Stimulated activated naive CD8-positive, alpha-beta T cell treated with anti-CD3 and anti-CD28 coated beads, Interleukin-15, amount 100 ng/mL, for 72 hours (primary cell): ENCODE measurements at regions not wholly inside any gene's neighbourhood (a gene's known extent, or its start where the extent isn't known, plus 50 kb on each side); places are given as distances from the start of the nearest gene placed in this dataset.

Experiments
- ATAC-seq: fragments of 150-1000 bp; cut with Tn5 transposase; 2 replicates; pipeline ENCODE4 v1.10.0; 2021; ENCODE audit warnings: mild to moderate bottlenecking, moderate library complexity
- DNase-seq, 2 donors: peaks; one replicate each; pipeline ENCODE4 v3.0.0; 2021 to 2022
- H3K27ac Mint-ChIP-seq, 2 donors: one replicate each; pipeline ENCODE4 v1.8.0; 2022; ENCODE audit warnings: mild to moderate bottlenecking in 2 of 2, mixed read lengths in 2 of 2, moderate library complexity in 2 of 2
- H3K27me3 Mint-ChIP-seq: one replicate; pipeline ENCODE4 v1.8.0; 2022; ENCODE audit warnings: mixed read lengths
- H3K4me1 Mint-ChIP-seq: one replicate; pipeline ENCODE4 v1.8.0; 2022; ENCODE audit warnings: mild to moderate bottlenecking, mixed read lengths
- H3K4me3 Mint-ChIP-seq, 2 donors: one replicate each; pipeline ENCODE4 v1.8.0; 2022; ENCODE audit warnings: mild to moderate bottlenecking in 2 of 2, mixed read lengths in 2 of 2, moderate library complexity in 1 of 2
- H3K9me3 Mint-ChIP-seq, 2 donors: one replicate each; pipeline ENCODE4 v1.8.0; 2022; ENCODE audit warnings: mixed read lengths in 2 of 2

DNA sequence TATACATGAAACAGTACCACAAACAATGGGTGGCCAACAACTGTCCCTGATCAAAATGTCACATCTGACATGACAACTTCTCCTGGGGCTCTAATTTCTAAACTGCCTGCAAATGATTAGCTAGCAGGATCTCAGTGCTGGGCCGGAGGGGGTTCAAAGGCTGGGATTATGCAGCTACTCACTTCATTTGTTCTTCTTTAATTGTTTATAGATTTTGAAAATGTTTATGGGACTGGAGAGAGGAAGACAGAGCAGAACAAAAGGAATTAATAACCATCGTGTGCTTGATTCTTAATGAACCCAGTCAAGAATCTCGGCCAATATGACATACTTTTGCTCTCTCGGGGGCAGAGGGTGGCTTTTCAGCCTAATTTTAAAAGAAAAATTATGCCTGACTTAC lies 313.6 kb downstream of the NSG2 start:
- ATAC-seq (no peak), DNase-seq (no peak)
- no peaks in the 10 kb centered on the region for H3K27me3 Mint-ChIP-seq
- H3K9me3 Mint-ChIP-seq, result peaks cover 16 to 34% of the 10 kb centered on the region in 2 donors
- no peak overlapping the region for H3K27ac Mint-ChIP-seq
- no peaks in the 10 kb centered on the region for H3K4me1 Mint-ChIP-seq
- H3K4me3 Mint-ChIP-seq, result no peak overlapping the region

DNA sequence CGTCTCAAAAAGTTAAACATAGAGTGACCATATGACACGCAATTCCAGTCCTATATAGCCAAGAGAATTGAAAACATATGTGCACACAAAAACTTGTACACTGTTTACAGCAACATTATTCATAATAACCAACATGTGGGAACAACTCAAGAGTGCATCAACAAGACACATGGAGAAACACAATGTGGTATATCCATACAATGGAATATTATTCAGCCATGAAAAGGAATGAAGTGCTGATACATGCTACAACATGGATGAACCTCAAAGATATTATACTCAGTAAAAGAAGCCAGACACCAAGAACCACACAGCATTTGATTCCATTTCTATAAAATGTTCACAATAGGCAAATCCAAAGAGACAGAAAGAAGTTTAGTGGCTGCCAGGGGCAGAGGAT lies 317.0 kb downstream of the NSG2 start:
- no peak for ATAC-seq
- DNase-seq, result no peak
- Mint-ChIP-seq H3K27me3 (no peaks in the 10 kb centered on the region), H3K27ac (no peak overlapping the region), H3K9me3 (peaks cover 12 to 28% of the 10 kb centered on the region in 2 donors), H3K4me1 (no peaks in the 10 kb centered on the region), H3K4me3 (no peak overlapping the region)

DNA sequence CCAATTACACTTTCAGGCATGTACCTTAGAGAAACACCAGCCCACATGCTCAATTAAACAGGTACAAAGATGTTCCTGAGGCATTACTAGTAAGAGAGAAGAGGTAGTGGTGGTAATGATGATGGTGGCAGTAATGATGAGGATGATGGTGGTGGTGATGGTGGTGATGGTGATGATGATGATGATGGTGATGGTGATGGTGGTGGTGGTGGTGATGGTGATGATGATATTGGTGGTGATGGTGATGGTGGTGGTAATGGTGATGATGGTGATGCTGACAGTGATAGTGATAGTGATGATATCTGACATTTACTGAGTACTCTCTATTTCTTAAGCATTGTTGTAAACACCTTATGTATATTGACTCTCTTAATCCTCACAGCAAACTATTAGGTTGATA lies 318.4 kb downstream of the NSG2 start:
- Mint-ChIP-seq H3K27ac (no peak overlapping the region), H3K4me1 (no peaks in the 10 kb centered on the region), H3K4me3 (no peak overlapping the region), H3K27me3 (no peaks in the 10 kb centered on the region), H3K9me3 (peaks cover 12 to 28% of the 10 kb centered on the region in 2 donors)
- no peak for ATAC-seq
- DNase-seq, result no peak

GRCh38 chr5:174364676-174365075 lies 319.2 kb downstream of the NSG2 start:
- Mint-ChIP-seq H3K4me3 (no peak overlapping the region), H3K27me3 (no peaks in the 10 kb centered on the region), H3K27ac (no peak overlapping the region), H3K9me3 (peaks cover 12 to 28% of the 10 kb centered on the region in 2 donors), H3K4me1 (no peaks in the 10 kb centered on the region)
- DNase-seq (no peak), ATAC-seq (no peak)

DNA sequence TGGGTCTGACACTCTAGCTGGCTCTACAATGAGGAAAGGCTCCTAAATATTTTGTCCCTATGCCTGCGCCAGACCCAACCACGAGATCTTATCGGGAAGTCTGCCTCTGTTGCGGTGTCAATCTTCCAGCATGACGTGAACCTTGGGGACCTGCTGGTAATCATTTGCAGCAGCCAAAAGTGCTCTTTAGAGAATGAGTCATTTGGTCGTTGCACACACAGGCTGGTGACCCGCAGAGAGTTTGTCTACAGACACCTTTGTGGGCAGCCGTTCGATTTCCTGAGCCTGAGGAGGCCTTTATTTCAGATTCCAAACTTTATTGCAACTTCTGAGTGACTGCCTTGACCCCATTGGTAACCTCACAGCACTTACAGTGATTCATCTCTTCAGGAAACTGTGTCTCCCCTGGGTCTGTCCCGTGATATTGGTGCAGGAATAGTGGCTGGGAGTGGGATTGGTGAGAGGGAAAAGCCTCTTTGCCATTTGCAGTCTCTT lies 326.1 kb downstream of the NSG2 start:
- no peaks in the 10 kb centered on the region for H3K9me3 Mint-ChIP-seq
- DNase-seq (no peak), ATAC-seq (no peak)
- H3K27ac Mint-ChIP-seq, result no peak overlapping the region
- H3K4me1 Mint-ChIP-seq, result no peaks in the 10 kb centered on the region
- H3K4me3 Mint-ChIP-seq, result no peak overlapping the region
- H3K27me3 Mint-ChIP-seq, result no peaks in the 10 kb centered on the region

DNA sequence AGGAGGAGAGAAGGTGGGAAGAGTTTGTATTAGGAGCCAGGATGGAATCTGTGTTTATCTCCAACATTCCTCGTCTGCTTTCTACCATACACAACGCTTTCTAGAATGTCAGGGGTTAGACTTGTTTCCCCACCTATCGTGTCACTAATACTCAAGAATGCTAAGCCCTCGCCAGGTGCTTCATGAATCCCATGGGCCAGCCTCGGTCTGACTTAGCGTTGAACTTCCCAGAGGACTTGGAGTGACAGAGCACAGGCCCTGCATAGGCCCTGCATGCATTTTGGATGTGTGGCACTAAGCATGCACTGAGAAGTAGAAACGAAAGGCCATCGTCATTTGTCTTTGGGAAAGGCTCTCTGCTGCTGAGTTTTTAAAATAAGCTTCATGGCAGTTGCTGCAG lies 328.7 kb downstream of the NSG2 start:
- ATAC-seq, result no peak
- no peaks in the 10 kb centered on the region for H3K4me1 Mint-ChIP-seq
- H3K27me3 Mint-ChIP-seq, result no peaks in the 10 kb centered on the region
- no peak overlapping the region for H3K27ac Mint-ChIP-seq
- no peaks in the 10 kb centered on the region for H3K9me3 Mint-ChIP-seq
- no peak overlapping the region for H3K4me3 Mint-ChIP-seq
- no peak for DNase-seq

- Mint-ChIP-seq H3K27me3 (no peaks in the 10 kb centered on the region), H3K27ac (no peak overlapping the region), H3K9me3 (no peaks in the 10 kb centered on the region), H3K4me1 (no peaks in the 10 kb centered on the region), H3K4me3 (no peak overlapping the region)
- ATAC-seq (no peak), DNase-seq (no peak)
These were observed 330.6 kb downstream of the NSG2 start for GRCh38 chr5:174376056-174376455.

GRCh38 chr5:174376726-174377373 lies 331.3 kb downstream of the NSG2 start:
- Mint-ChIP-seq H3K27ac (no peak overlapping the region), H3K27me3 (no peaks in the 10 kb centered on the region), H3K4me3 (no peak overlapping the region), H3K4me1 (no peaks in the 10 kb centered on the region), H3K9me3 (no peaks in the 10 kb centered on the region)
- DNase-seq, result no peak
- no peak for ATAC-seq

DNA sequence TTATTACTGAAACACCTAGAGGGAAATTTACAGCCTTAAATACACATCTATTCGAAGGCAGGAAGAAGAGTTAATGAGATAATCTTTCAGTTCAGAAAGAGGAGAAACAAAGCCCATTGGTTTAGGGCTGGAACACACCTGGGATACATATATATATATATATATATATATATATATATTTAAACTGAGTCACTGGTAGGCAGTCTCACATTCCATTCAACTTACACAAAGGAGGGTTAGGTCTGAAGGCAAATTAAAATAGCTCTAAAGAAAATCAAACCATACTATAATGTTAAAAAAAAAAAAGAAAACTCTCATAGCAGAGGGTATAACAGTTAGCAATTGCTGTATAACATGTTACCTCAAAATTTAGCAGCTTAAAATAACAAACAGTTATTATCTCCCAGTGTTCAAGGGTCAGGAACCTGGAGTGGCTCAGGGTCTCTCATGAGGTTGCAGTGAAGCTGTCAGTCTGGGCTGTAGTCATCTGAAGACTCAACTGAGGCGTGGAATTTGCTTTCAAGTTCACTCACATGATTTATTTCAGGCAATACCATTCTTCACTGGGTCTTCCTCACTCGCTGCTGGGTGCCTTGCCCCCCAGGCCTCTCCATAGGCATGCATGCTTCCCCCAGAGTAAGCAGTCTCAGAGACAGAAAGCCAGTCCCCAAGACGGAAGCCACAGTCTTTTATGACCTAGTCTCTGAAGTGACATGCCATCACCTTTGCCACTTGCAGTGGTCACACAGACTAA lies 332.8 kb downstream of the NSG2 start:
- DNase-seq (no peak), ATAC-seq (no peak)
- no peaks in the 10 kb centered on the region for H3K9me3 Mint-ChIP-seq
- no peaks in the 10 kb centered on the region for H3K4me1 Mint-ChIP-seq
- no peak overlapping the region for H3K4me3 Mint-ChIP-seq
- no peaks in the 10 kb centered on the region for H3K27me3 Mint-ChIP-seq
- H3K27ac Mint-ChIP-seq, result no peak overlapping the region

GRCh38 chr5:174380311-174380710 lies 334.8 kb downstream of the NSG2 start:
- Mint-ChIP-seq H3K27ac (no peak overlapping the region), H3K9me3 (no peaks in the 10 kb centered on the region), H3K27me3 (peaks cover 1% of the 10 kb centered on the region), H3K4me1 (no peaks in the 10 kb centered on the region), H3K4me3 (no peak overlapping the region)
- ATAC-seq (no peak), DNase-seq (no peak)

GRCh38 chr5:174381241-174381640 lies 335.7 kb downstream of the NSG2 start:
- DNase-seq (no peak), ATAC-seq (no peak)
- Mint-ChIP-seq H3K27ac (no peak overlapping the region), H3K4me1 (no peaks in the 10 kb centered on the region), H3K9me3 (no peaks in the 10 kb centered on the region), H3K4me3 (no peak overlapping the region), H3K27me3 (peaks cover 9% of the 10 kb centered on the region)

GRCh38 chr5:174383210-174384167 lies 338.0 kb downstream of the NSG2 start:
- Mint-ChIP-seq H3K4me1 (no peaks in the 10 kb centered on the region), H3K9me3 (no peaks in the 10 kb centered on the region), H3K27me3 (peaks cover 21% of the 10 kb centered on the region), H3K4me3 (no peak overlapping the region), H3K27ac (no peak overlapping the region)
- no peak for ATAC-seq
- no peak for DNase-seq

DNA sequence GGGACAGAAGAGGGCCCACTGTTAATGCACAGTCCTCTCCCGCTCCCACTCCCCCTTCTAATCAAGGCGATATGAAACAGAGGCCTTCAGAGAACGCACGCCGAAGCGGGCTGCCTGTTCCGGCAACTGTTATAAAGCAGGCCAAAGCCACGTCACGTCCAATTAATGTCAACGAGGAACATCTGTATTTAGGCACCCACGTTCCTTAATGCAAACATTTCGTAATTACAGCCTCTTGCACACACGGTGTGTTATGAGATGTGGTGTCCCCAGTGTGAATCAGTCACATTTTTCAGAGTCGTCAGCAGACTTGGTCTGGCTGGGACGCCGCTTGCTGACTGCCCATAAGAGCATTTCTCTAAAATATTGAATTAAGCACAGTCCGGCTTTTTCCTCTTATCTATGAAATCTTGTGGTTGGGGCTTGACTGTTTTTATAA lies 339.0 kb downstream of the NSG2 start:
- no peak overlapping the region for H3K27ac Mint-ChIP-seq
- no peaks in the 10 kb centered on the region for H3K9me3 Mint-ChIP-seq
- ATAC-seq, result no peak
- no peaks in the 10 kb centered on the region for H3K4me1 Mint-ChIP-seq
- peaks cover 28% of the 10 kb centered on the region for H3K27me3 Mint-ChIP-seq
- no peak overlapping the region for H3K4me3 Mint-ChIP-seq
- DNase-seq, result no peak

DNA sequence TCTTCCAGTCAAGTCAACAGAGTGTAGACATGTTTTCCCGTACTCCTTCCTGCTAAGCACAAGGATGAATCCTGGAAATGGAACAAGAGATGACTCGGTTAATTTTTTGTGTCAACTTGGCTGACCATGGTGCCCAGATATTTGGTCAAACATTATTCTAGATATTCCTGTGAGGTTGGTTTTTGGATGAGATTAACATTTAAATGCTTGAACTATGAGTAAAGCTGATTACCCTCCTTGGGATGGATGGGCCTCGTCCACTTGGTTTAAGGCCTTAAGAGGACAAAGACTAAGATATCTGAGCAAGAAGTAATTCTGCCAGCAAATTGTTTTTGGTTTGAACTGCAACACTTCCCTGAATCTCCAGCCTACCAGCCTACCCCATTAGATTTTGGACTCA lies 338.1 kb upstream of the MSX2 start:
- ATAC-seq, result no peak
- H3K4me1 Mint-ChIP-seq, result no peaks in the 10 kb centered on the region
- no peak overlapping the region for H3K27ac Mint-ChIP-seq
- H3K27me3 Mint-ChIP-seq, result peaks cover 29% of the 10 kb centered on the region
- H3K4me3 Mint-ChIP-seq, result no peak overlapping the region
- H3K9me3 Mint-ChIP-seq, result no peaks in the 10 kb centered on the region
- no peak for DNase-seq

DNA sequence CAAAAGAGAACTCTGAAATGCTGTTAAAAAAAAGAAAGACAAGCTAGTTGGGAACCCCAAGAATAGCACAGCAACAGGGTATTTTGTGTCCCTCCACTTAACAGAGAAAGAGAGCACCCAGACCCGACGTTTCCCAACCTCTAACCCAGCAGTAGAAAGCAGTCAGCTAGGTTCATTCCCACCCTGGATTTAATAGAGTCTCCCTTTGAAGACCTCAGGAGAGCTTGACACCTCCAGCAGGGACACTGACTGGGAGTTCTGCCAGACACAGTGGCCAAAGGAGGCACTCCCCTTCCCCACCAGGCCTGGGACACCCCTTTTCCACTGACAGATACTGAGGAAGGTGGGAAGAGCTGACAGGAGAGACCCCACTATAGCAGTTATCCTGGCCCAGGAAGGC lies 337.5 kb upstream of the MSX2 start:
- Mint-ChIP-seq H3K9me3 (no peaks in the 10 kb centered on the region), H3K27me3 (peaks cover 29% of the 10 kb centered on the region), H3K4me3 (no peak overlapping the region), H3K27ac (no peak overlapping the region), H3K4me1 (no peaks in the 10 kb centered on the region)
- DNase-seq (no peak), ATAC-seq (no peak)

DNA sequence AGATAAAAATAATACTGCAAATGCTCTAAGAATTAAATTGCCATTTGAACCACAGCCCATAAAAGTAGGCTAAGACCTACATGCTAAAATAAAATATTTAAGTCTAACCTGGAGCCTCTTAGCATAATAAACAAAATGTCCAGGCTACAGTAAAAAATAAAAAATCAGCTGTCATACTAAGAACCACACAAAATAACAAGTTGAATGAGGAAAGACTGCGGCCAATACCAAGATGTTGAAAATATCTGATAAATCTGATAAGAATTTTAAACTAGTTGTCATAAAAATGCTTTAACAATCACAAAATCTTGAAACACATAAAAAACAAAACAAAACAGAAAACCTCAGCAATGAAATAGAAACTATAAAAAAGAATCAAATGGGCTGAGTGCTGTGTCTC lies 336.9 kb upstream of the MSX2 start:
- Mint-ChIP-seq H3K27ac (no peak overlapping the region), H3K4me3 (no peak overlapping the region), H3K27me3 (peaks cover 29% of the 10 kb centered on the region), H3K4me1 (no peaks in the 10 kb centered on the region), H3K9me3 (no peaks in the 10 kb centered on the region)
- ATAC-seq (no peak), DNase-seq (no peak)
